OCI-LY7 (cell line): ENCODE measurements at regions not wholly inside any gene's neighbourhood (a gene's known extent, or its start where the extent isn't known, plus 50 kb on each side); places are given as distances from the start of the nearest gene placed in this dataset.

Experiments used
- BruUV-seq: library from RNA; stranded (reverse); fragments of 400-500 nt; replicated peaks from 2 replicates; lab custom pipeline; 2021; lab: Mats Ljungman, UMichigan
- CTCF ChIA-PET: fragments of 300-600 bp; sonication (Branson Sonifier 250); formaldehyde crosslinking; loops from one replicate; lab custom pipeline; 2022; ENCODE audit warnings: antibody characterized with exemption; ENCODE audit not compliant: unreplicated experiment; lab: Charles Lee
- POLR2A ChIA-PET: fragments of 300-600 bp; sonication (Branson Sonifier 250); formaldehyde crosslinking; loops from one replicate; lab custom pipeline; 2022; ENCODE audit warnings: antibody characterized with exemption; lab: Charles Lee
- DNase-seq: peaks from one replicate; pipeline ENCODE4 v3.0.0-alpha.2; 2015; ENCODE audit warnings: low spot score
- H2AFZ ChIP-seq: fragments of 200-600 bp; sonication (generic), shearing (Covaris generic); 2 replicates; pipeline ENCODE4 v1.6.1; 2014; ENCODE audit warnings: mild to moderate bottlenecking, antibody characterized with exemption, low read length, moderate library complexity
- H3K27ac ChIP-seq: fragments of 200-600 bp; sonication (generic); 2 replicates; pipeline ENCODE4 v1.5.1; 2014; ENCODE audit warnings: mixed run types, low read depth, mild to moderate bottlenecking, moderate library complexity, low read length, inconsistent platforms; ENCODE audit not compliant: poor library complexity, severe bottlenecking
- H3K36me3 ChIP-seq: fragments of 200-600 bp; sonication (generic); 2 replicates; pipeline ENCODE4 v1.6.1; 2014; ENCODE audit warnings: mild to moderate bottlenecking, antibody characterized with exemption, low read length, moderate library complexity, mixed read lengths; ENCODE audit not compliant: insufficient read depth
- H3K4me1 ChIP-seq: fragments of 200-600 bp; sonication (generic); 2 replicates; pipeline ENCODE4 v1.5.1; 2014; ENCODE audit warnings: mild to moderate bottlenecking, low read length; ENCODE audit not compliant: insufficient read depth, poor library complexity, severe bottlenecking
- H3K4me2 ChIP-seq: fragments of 200-600 bp; sonication (generic); 2 replicates; pipeline ENCODE4 v1.6.1; 2014; ENCODE audit warnings: mild to moderate bottlenecking, low read length
- H3K4me3 ChIP-seq: fragments of 200-600 bp; sonication (generic); 2 replicates; pipeline ENCODE4 v1.5.1; 2014; ENCODE audit warnings: mild to moderate bottlenecking, low read depth, low read length; ENCODE audit not compliant: poor library complexity, severe bottlenecking
- H3K79me2 ChIP-seq: fragments of 200-600 bp; sonication (generic); 2 replicates; pipeline ENCODE4 v1.6.1; 2016; ENCODE audit warnings: low read depth, mild to moderate bottlenecking, low read length, moderate library complexity, mixed read lengths; ENCODE audit not compliant: insufficient read depth
- H3K9me2 ChIP-seq: fragments of 200-600 bp; sonication (generic); 2 replicates; pipeline ENCODE4 v1.6.1; 2016; ENCODE audit warnings: mild to moderate bottlenecking, low read length, mixed read lengths; ENCODE audit not compliant: insufficient read depth
- H3K9me3 ChIP-seq: fragments of 200-600 bp; sonication (generic); 2 replicates; pipeline ENCODE4 v1.6.1; 2014; ENCODE audit warnings: mild to moderate bottlenecking, mixed run types, low read length, mixed read lengths
- H4K20me1 ChIP-seq: fragments of 200-600 bp; sonication (generic); 2 replicates; pipeline ENCODE4 v1.6.1; 2014; ENCODE audit warnings: mild to moderate bottlenecking, antibody characterized with exemption, low read length, moderate library complexity, mixed read lengths; ENCODE audit not compliant: insufficient read depth
- CTCF ChIP-seq: fragments of 200-600 bp; sonication (generic); conservative IDR thresholded peaks from 2 replicates; pipeline ENCODE4 v1.5.1; 2014; ENCODE audit warnings: mild to moderate bottlenecking, antibody characterized with exemption, low read length, moderate library complexity, mixed read lengths
- EZH2phosphoT487 ChIP-seq: fragments of 200-600 bp; sonication (generic); IDR thresholded peaks from 2 replicates; pipeline ENCODE4 v1.6.1; 2018; ENCODE audit warnings: low read depth, borderline replicate concordance, mild to moderate bottlenecking, mixed run types, antibody characterized with exemption, low read length, moderate library complexity, mixed read lengths
- intact Hi-C: fragments of 100-400 bp; cut with micrococcal nuclease; formaldehyde crosslinking; loops from one replicate; pipeline ENCODE4 v1.10.0; 2022; ENCODE audit not compliant: unreplicated experiment

- no peaks in the 10 kb centered on the region for H3K79me2 ChIP-seq
- no peaks in the 10 kb centered on the region for H3K4me1 ChIP-seq
- ChIA-PET POLR2A (no interaction called here), CTCF (no interaction called here)
- H4K20me1 ChIP-seq, result no peaks in the 10 kb centered on the region
- no peaks in the 10 kb centered on the region for H3K9me2 ChIP-seq
- H3K4me2 ChIP-seq, result no peak overlapping the region
- H3K36me3 ChIP-seq, result no peaks in the 10 kb centered on the region
- H3K27ac ChIP-seq, result no peak overlapping the region
- BruUV-seq, result no TSS peak
- TF ChIP-seq EZH2phosphoT487 (no peak), CTCF (no peak)
- no peak overlapping the region for H3K4me3 ChIP-seq
- H2AFZ ChIP-seq, result no peak overlapping the region
- H3K9me3 ChIP-seq, result no peaks in the 10 kb centered on the region
- no peak for DNase-seq
- intact Hi-C loops, result no loop called here
Observed at GRCh38 chr3:66101901-66102300, 63.2 kb upstream of the MAGI1 start.

GRCh38 chr3:66099541-66100065 lies 60.9 kb upstream of the MAGI1 start:
- Histone ChIP-seq H3K4me1 (no peaks in the 10 kb centered on the region), H3K4me2 (no peak overlapping the region), H3K9me2 (no peaks in the 10 kb centered on the region), H3K79me2 (no peaks in the 10 kb centered on the region), H3K4me3 (no peak overlapping the region), H3K36me3 (no peaks in the 10 kb centered on the region), H3K9me3 (no peaks in the 10 kb centered on the region), H2AFZ (no peak overlapping the region), H4K20me1 (no peaks in the 10 kb centered on the region), H3K27ac (no peak overlapping the region)
- intact Hi-C loops, result no loop called here
- ChIA-PET CTCF (no interaction called here), POLR2A (no interaction called here)
- DNase-seq, result no peak
- TF ChIP-seq CTCF, result no peak
- TF ChIP-seq EZH2phosphoT487, result no peak
- no TSS peak for BruUV-seq

- ChIA-PET CTCF (no interaction called here), POLR2A (interaction anchor here (0.7 kb wide), 1 partner anchor 15 kb away, joined by 3 read pairs; no protein-coding TSS in a partner anchor)
- BruUV-seq, result no TSS peak
- Histone ChIP-seq H3K36me3 (no peaks in the 10 kb centered on the region), H3K4me3 (no peak overlapping the region), H3K9me2 (no peaks in the 10 kb centered on the region), H3K4me2 (no peak overlapping the region), H3K9me3 (no peaks in the 10 kb centered on the region), H2AFZ (no peak overlapping the region), H4K20me1 (no peaks in the 10 kb centered on the region), H3K27ac (no peak overlapping the region), H3K4me1 (no peaks in the 10 kb centered on the region), H3K79me2 (no peaks in the 10 kb centered on the region)
- DNase-seq, result no peak
- intact Hi-C loops, result no loop called here
- TF ChIP-seq EZH2phosphoT487 (no peak), CTCF (no peak)
Observed at GRCh38 chr3:66098436-66098835, 59.7 kb upstream of the MAGI1 start.
